Adrenal gland (tissue), 9 donors: ENCODE measurements at regions not wholly inside any gene's neighbourhood (a gene's known extent, or its start where the extent isn't known, plus 50 kb on each side); places are given as distances from the start of the nearest gene placed in this dataset.
A peak's percentile ranks its signal among the peaks of the same experiment; 100 is the strongest.

ENCODE experiments used
- DNase-seq, 7 donors: peaks; one replicate each; pipeline ENCODE4 v3.0.0-alpha.2; 2019 to 2020
- H3K27ac ChIP-seq, 5 donors: fragments of 200-600 bp; sonication (generic) in 4 of 5; 1 replicate in 3 of 5; 2 replicates in 2 of 5; pipeline versions ENCODE4 v1.5.1 to v1.8.0; 2016 to 2020; ENCODE audit warnings: mild to moderate bottlenecking in 1 of 5
- H3K27me3 ChIP-seq: fragments of 200-600 bp; 2 replicates; pipeline ENCODE4 v1.8.0; 2021
- H3K36me3 ChIP-seq, 2 donors: fragments of 200-600 bp; replicated peaks in 1 of 2; 1 replicate in 1 of 2; 2 replicates in 1 of 2; pipeline versions ENCODE4 v1.5.1 to v1.8.0; 2018 to 2022
- H3K4me1 ChIP-seq, 2 donors: fragments of 200-600 bp; replicated peaks in 1 of 2; 1 replicate in 1 of 2; 2 replicates in 1 of 2; pipeline versions ENCODE4 v1.5.1 to v1.8.0; 2018 to 2021
- H3K4me3 ChIP-seq, 4 donors: fragments of 200-600 bp; sonication (generic) in 3 of 4; one replicate each; pipeline ENCODE4 v1.5.1; 2016 to 2018
- H3K9me3 ChIP-seq, 3 donors: fragments of 200-600 bp; sonication (generic) in 1 of 3; replicated peaks in 1 of 3; 1 replicate in 2 of 3; 2 replicates in 1 of 3; pipeline versions ENCODE4 v1.5.1 to v1.8.0; 2016 to 2021
- POLR2A ChIP-seq, 2 donors: fragments of 450-650 bp; IDR thresholded peaks; one replicate each; pipeline ENCODE4 v1.6.1; 2017; ENCODE audit warnings: antibody characterized with exemption in 2 of 2, mild to moderate bottlenecking in 2 of 2, moderate library complexity in 1 of 2
- WGBS, 4 donors: extraction: QIAGEN DNeasy Blood & Tissue Kit in 2 of 4; methylation state at CpG; one replicate each; pipeline versions ENCODE4 v1.1.5 to v1.1.7; 2013 to 2017; 5-methylcytosine and 5-hydroxymethylcytosine counted together
- intact Hi-C, 2 donors: fragments of 100-400 bp; cut with DNase I; formaldehyde crosslinking; loops; one replicate each; pipeline versions ENCODE4 v1.14.1 to v1.15.0; 2022 to 2023
- TF ChIP-seq, protein P1 (sequence below), 6 experiments: fragments of 450-650 bp in 4 of 6; fragments of 200-600 bp in 2 of 6; sonication (generic) in 1 of 6; IDR thresholded peaks; 1 replicate in 5 of 6; 2 replicates in 1 of 6; pipeline versions ENCODE4 v1.5.1 to v1.8.0; 2016 to 2021; ENCODE audit warnings: antibody characterized with exemption in 6 of 6, mild to moderate bottlenecking in 2 of 6, moderate library complexity in 1 of 6
- donor health status: healthy with polysubstance abuse.
- donor health status: Bipolar disorder and iron deficiency.
- donor health status: DM: yes; HTN: yes; CAD: no.
- donor health status: DM: no; HTN: no; CAD: no.
- donor health status: DM: no; HTN: no; CAD: no.

DNA sequence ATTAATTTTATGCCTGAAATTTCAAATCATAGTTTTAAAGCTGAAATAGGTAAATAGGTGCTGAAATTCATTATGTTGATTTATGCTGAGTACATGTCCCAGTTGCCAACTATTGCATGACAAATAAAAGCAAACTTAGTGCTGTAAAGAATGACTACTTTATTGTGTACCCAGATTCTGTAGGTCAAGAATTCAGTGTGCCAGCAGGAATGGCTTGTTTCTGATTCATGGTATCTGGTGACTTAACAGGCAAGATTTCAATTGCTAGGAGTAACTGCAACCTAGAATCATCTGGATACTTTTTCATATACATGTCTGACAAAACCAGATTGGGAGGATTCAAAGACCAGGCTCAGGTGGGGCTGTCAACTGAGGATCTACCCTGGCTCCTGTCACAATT is 678.4 kb upstream of the ADAMTS5 start:
- Histone ChIP-seq H3K27ac (no peak overlapping the region), H3K4me1 (no peaks in the 10 kb centered on the region), H3K9me3 (no peaks in the 10 kb centered on the region), H3K27me3 (no peaks in the 10 kb centered on the region), H3K36me3 (no peaks in the 10 kb centered on the region), H3K4me3 (no peak overlapping the region)
- TF ChIP-seq, protein P1, sequence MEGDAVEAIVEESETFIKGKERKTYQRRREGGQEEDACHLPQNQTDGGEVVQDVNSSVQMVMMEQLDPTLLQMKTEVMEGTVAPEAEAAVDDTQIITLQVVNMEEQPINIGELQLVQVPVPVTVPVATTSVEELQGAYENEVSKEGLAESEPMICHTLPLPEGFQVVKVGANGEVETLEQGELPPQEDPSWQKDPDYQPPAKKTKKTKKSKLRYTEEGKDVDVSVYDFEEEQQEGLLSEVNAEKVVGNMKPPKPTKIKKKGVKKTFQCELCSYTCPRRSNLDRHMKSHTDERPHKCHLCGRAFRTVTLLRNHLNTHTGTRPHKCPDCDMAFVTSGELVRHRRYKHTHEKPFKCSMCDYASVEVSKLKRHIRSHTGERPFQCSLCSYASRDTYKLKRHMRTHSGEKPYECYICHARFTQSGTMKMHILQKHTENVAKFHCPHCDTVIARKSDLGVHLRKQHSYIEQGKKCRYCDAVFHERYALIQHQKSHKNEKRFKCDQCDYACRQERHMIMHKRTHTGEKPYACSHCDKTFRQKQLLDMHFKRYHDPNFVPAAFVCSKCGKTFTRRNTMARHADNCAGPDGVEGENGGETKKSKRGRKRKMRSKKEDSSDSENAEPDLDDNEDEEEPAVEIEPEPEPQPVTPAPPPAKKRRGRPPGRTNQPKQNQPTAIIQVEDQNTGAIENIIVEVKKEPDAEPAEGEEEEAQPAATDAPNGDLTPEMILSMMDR (IDR thresholded peaks at IDR 0.05): no peak
- TF ChIP-seq POLR2A (IDR thresholded peaks at IDR 0.05): no peak
- no peak for DNase-seq
- intact Hi-C loops: no loop called here

DNA sequence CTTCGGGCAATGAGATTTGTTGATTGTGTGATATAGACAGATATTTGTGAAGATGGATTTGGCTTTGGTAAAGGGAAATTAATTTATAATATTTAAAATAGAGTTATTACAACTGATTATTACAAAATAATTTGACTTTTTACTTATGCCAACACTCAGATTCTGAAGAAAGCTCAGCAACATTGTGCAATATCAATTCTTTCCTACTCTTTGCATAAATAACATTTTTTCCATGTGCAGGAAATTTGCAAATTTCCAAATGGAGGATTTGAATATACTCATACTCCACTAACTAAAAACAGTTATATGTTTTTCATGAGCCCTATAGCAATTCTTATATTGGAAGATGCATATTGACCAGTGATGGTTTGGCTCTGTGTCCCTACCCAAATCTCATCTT is 676.4 kb upstream of the ADAMTS5 start:
- Histone ChIP-seq H3K4me1 (no peaks in the 10 kb centered on the region), H3K27ac (no peak overlapping the region), H3K4me3 (no peak overlapping the region), H3K9me3 (no peaks in the 10 kb centered on the region), H3K27me3 (no peaks in the 10 kb centered on the region), H3K36me3 (no peaks in the 10 kb centered on the region)
- TF ChIP-seq, protein P1 (IDR thresholded peaks at IDR 0.05): no peak
- no peak for TF ChIP-seq POLR2A (IDR thresholded peaks at IDR 0.05)
- intact Hi-C loops: no loop called here
- 79 to 94% (median 87%) methylated on average over 1 of the region's 1 CpG for WGBS, 4 donors
- DNase-seq: no peak

DNA sequence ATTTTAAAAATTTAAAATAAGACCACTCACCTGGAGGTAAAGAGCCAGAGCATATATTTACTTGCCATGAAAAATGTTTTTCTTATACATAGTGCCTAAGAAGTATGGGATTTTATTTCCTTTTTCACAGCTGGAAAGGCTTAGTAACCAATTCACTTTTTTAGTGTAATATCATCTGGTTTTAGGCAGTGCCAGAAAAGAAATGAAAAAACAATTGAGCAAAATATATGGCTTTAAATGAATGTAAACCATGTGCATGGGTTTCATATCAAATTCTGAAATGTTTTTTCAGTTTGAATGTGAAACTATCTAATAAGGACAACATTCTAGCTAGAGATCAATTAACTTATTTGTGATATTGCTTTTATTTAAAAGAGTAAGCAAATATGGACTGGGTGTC is 672.4 kb upstream of the ADAMTS5 start:
- H3K27me3 ChIP-seq: no peaks in the 10 kb centered on the region
- no peak for DNase-seq
- H3K4me3 ChIP-seq: no peak overlapping the region
- H3K4me1 ChIP-seq: no peaks in the 10 kb centered on the region
- no peaks in the 10 kb centered on the region for H3K9me3 ChIP-seq
- intact Hi-C loops: no loop called here
- H3K27ac ChIP-seq: no peak overlapping the region
- TF ChIP-seq, protein P1 (IDR thresholded peaks at IDR 0.05): no peak
- no peak for TF ChIP-seq POLR2A (IDR thresholded peaks at IDR 0.05)
- no peaks in the 10 kb centered on the region for H3K36me3 ChIP-seq

DNA sequence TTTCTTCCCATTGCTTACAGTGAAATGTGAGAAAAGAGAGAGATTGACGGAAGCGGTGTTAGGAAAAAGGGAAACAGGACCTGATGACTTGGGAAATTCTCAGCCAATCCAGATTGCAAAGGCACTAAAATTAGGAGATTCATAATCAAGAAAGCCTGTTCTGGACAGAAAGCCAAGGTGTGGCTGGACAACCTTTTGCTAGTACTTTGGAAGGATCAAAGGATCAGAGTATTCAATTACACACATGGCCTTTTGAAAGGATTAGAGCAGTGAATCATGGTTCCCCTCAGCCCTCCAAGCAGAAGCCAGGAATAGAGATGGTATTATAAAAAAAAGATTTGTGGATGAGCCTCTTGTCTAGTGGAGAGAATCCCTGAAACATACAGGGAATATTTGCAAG is 669.8 kb upstream of the ADAMTS5 start:
- 37 to 63% (median 43%) methylated on average over 2 of the region's 2 CpGs for WGBS, 4 donors
- DNase-seq: no peak

More for the DNA sequence above, 669.8 kb upstream of the ADAMTS5 start:
- no peak overlapping the region for H3K4me3 ChIP-seq
- intact Hi-C loops: no loop called here
- no peaks in the 10 kb centered on the region for H3K4me1 ChIP-seq
- peak overlapping the region in 1 of 5 donors; percentile 8 for H3K27ac ChIP-seq
- H3K36me3 ChIP-seq: no peaks in the 10 kb centered on the region
- no peaks in the 10 kb centered on the region for H3K9me3 ChIP-seq
- TF ChIP-seq, protein P1 (IDR thresholded peaks at IDR 0.05): no peak
- no peak for TF ChIP-seq POLR2A (IDR thresholded peaks at IDR 0.05)
- no peaks in the 10 kb centered on the region for H3K27me3 ChIP-seq
